Loucy (cell line): ENCODE measurements at regions not wholly inside any gene's neighbourhood (a gene's known extent, or its start where the extent isn't known, plus 50 kb on each side); places are given as distances from the start of the nearest gene placed in this dataset.

Source experiments
- H2AFZ ChIP-seq: fragments of 200-600 bp; sonication (generic); 2 replicates; pipeline ENCODE4 v1.6.0; 2016; ENCODE audit warnings: antibody characterized with exemption, mild to moderate bottlenecking, low read length, moderate library complexity
- H3F3A ChIP-seq: fragments of 200-600 bp; 2 replicates; pipeline ENCODE4 v1.6.0; 2016; ENCODE audit warnings: antibody characterized with exemption, low read depth, mild to moderate bottlenecking
- H3K27me3 ChIP-seq: fragments of 200-600 bp; sonication (generic); 2 replicates; pipeline ENCODE4 v1.6.1; 2014; ENCODE audit warnings: low read length, mild to moderate bottlenecking; ENCODE audit not compliant: insufficient read depth, poor library complexity, severe bottlenecking
- H3K36me3 ChIP-seq: fragments of 200-600 bp; sonication (generic); 2 replicates; pipeline ENCODE4 v1.6.1; 2016; ENCODE audit warnings: low read length; ENCODE audit not compliant: insufficient read depth
- H3K4me1 ChIP-seq: fragments of 200-600 bp; sonication (generic); 2 replicates; pipeline ENCODE4 v1.5.1; 2014; ENCODE audit warnings: low read length, mild to moderate bottlenecking; ENCODE audit not compliant: insufficient read depth, poor library complexity, severe bottlenecking
- H3K4me2 ChIP-seq: fragments of 200-600 bp; sonication (generic); 2 replicates; pipeline ENCODE4 v1.6.0; 2014; ENCODE audit warnings: antibody characterized with exemption, low read length, low read depth, mild to moderate bottlenecking; ENCODE audit not compliant: poor library complexity, severe bottlenecking
- H3K4me3 ChIP-seq: fragments of 200-600 bp; sonication (generic); 2 replicates; pipeline ENCODE4 v1.5.1; 2014; ENCODE audit warnings: low read length, mild to moderate bottlenecking, mixed read lengths; ENCODE audit not compliant: poor library complexity, severe bottlenecking
- H3K79me2 ChIP-seq: fragments of 200-600 bp; sonication (generic); 2 replicates; pipeline ENCODE4 v1.6.1; 2014; ENCODE audit warnings: low read length; ENCODE audit not compliant: insufficient read depth
- H3K9ac ChIP-seq: fragments of 200-600 bp; sonication (generic); 2 replicates; pipeline ENCODE4 v1.6.0; 2014; ENCODE audit warnings: mild to moderate bottlenecking, low read depth, low read length, moderate library complexity; ENCODE audit not compliant: poor library complexity, severe bottlenecking
- H3K9me2 ChIP-seq: fragments of 200-600 bp; sonication (generic); replicated peaks from 2 replicates; pipeline ENCODE4 v1.6.1; 2016; ENCODE audit warnings: low read depth, low read length, mixed read lengths
- H3K9me3 ChIP-seq: fragments of 200-600 bp; sonication (generic); 2 replicates; pipeline ENCODE4 v1.6.1; 2014; ENCODE audit warnings: mild to moderate bottlenecking, antibody characterized with exemption, low read length, low read depth; ENCODE audit not compliant: insufficient read depth
- H4K20me1 ChIP-seq: fragments of 200-600 bp; sonication (generic); 2 replicates; pipeline ENCODE4 v1.6.0; 2014; ENCODE audit warnings: antibody characterized with exemption, low read length, mild to moderate bottlenecking; ENCODE audit not compliant: insufficient read depth, poor library complexity, severe bottlenecking
- EZH2phosphoT487 ChIP-seq: fragments of 200-600 bp; IDR thresholded peaks from 2 replicates; pipeline ENCODE4 v1.6.1; 2018; ENCODE audit warnings: antibody characterized with exemption, mild to moderate bottlenecking, moderate library complexity, borderline replicate concordance
- TF ChIP-seq, protein P1 (sequence below): fragments of 200-600 bp; sonication (generic); conservative IDR thresholded peaks from 2 replicates; pipeline ENCODE4 v1.5.1; 2014; ENCODE audit warnings: mild to moderate bottlenecking, antibody characterized with exemption, low read length

DNA sequence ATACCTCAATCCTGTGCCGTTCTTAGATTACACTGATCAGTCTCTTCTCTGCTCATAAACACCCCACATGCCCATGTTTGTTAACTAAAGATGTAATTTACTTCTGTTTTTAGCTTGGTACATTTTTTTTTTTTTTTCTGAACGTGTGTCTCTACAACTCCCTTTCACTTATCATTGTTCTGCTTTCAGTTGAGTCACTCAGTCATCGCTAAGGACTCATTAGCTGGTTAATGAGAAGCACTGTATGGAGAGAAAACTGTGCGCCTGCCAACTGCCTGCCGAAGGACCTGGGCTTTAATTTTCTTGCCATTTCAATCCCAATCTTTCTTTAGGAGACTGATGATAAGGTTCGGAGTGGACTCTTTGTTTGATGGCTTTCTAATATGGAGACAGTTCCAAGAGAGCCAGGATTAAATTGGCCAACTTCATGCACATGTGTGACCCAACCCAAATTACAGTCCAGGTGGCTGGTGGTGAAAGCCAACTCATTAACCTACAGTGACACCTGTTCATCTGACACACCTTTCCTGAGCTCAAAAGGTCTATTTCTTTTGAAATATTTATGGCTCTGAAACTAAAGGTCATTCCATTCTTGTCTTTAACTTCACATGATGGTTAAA, 334.1 kb downstream of the BCKDHB start:
- H3K9ac ChIP-seq = no peak overlapping the region
- no peaks in the 10 kb centered on the region for H3F3A ChIP-seq
- H3K4me2 ChIP-seq = no peak overlapping the region
- H3K36me3 ChIP-seq = no peaks in the 10 kb centered on the region
- H3K9me3 ChIP-seq = no peaks in the 10 kb centered on the region
- H4K20me1 ChIP-seq = no peaks in the 10 kb centered on the region
- no peaks in the 10 kb centered on the region for H3K27me3 ChIP-seq
- no peaks in the 10 kb centered on the region for H3K9me2 ChIP-seq
- TF ChIP-seq, protein P1, sequence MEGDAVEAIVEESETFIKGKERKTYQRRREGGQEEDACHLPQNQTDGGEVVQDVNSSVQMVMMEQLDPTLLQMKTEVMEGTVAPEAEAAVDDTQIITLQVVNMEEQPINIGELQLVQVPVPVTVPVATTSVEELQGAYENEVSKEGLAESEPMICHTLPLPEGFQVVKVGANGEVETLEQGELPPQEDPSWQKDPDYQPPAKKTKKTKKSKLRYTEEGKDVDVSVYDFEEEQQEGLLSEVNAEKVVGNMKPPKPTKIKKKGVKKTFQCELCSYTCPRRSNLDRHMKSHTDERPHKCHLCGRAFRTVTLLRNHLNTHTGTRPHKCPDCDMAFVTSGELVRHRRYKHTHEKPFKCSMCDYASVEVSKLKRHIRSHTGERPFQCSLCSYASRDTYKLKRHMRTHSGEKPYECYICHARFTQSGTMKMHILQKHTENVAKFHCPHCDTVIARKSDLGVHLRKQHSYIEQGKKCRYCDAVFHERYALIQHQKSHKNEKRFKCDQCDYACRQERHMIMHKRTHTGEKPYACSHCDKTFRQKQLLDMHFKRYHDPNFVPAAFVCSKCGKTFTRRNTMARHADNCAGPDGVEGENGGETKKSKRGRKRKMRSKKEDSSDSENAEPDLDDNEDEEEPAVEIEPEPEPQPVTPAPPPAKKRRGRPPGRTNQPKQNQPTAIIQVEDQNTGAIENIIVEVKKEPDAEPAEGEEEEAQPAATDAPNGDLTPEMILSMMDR = no peak
- TF ChIP-seq EZH2phosphoT487 = no peak
- H3K4me3 ChIP-seq = no peak overlapping the region
- no peaks in the 10 kb centered on the region for H3K79me2 ChIP-seq
- H2AFZ ChIP-seq = no peak overlapping the region
- no peaks in the 10 kb centered on the region for H3K4me1 ChIP-seq

DNA sequence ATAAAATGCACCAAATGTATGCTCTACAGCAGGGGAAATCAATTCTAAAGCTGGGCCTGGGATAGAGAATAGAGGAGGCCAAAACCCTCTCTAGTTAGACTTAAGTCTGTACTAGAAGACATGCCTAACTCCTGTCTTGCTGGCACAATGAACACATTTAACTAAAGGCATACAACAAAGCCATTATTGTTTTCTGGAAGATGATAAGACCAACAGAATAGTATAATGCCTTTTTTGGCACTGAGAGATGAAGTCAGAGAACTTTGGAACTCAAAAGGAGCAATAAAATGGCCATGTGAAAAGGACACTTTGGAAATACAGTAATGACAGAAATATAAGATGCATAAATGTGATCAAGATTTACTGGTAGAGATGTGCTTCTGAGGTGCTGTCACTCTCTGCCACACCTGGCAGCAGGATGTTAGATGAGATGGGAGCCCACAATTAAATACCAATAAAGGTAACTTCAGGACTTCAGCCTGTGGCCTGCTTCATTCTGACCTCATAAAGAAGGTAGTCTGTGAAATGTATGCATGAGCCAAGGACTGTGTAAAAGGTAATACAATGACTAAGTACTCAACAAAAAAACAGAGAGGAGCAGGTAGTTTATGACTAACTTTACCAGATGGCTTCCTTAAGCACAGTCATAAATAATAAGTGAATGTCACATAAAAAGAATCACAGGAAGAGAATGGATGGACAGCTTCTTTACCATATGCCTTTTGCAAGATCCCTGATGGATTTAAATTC, 333.4 kb downstream of the BCKDHB start:
- Histone ChIP-seq H3K9me3 (no peaks in the 10 kb centered on the region), H4K20me1 (no peaks in the 10 kb centered on the region), H3K9ac (no peak overlapping the region), H3K4me3 (no peak overlapping the region), H3K27me3 (no peaks in the 10 kb centered on the region), H3K79me2 (no peaks in the 10 kb centered on the region), H3K36me3 (no peaks in the 10 kb centered on the region), H3F3A (no peaks in the 10 kb centered on the region), H3K4me2 (no peak overlapping the region), H3K9me2 (no peaks in the 10 kb centered on the region), H2AFZ (no peak overlapping the region), H3K4me1 (no peaks in the 10 kb centered on the region)
- TF ChIP-seq, protein P1 = no peak
- no peak for TF ChIP-seq EZH2phosphoT487

DNA sequence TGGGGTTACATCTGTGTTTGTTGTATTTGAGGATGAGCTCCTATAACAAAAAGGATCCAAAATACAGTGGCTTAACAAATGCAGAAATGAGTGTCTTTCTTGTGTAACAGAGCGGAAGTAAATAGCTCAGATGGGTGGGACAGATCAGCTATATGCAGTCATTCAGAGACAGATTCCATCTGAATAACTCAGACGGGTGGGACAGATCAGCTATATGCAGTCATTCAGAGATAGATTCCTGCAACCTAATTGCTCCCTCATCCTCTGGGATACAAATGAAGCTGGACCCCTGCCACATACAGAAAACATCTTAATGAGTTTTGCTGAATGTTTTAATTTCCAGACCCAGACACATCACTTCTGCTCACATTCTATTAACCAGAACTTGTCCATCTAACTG, 332.3 kb downstream of the BCKDHB start:
- H3K4me2 ChIP-seq = no peak overlapping the region

More for the DNA sequence above, 332.3 kb downstream of the BCKDHB start:
- H3K79me2 ChIP-seq = no peaks in the 10 kb centered on the region
- TF ChIP-seq, protein P1 = no peak
- no peak for TF ChIP-seq EZH2phosphoT487
- H2AFZ ChIP-seq = no peak overlapping the region
- no peaks in the 10 kb centered on the region for H3K36me3 ChIP-seq
- no peak overlapping the region for H3K9ac ChIP-seq
- H3K4me1 ChIP-seq = no peaks in the 10 kb centered on the region
- no peaks in the 10 kb centered on the region for H4K20me1 ChIP-seq
- H3K9me2 ChIP-seq = no peaks in the 10 kb centered on the region
- no peaks in the 10 kb centered on the region for H3K9me3 ChIP-seq
- no peaks in the 10 kb centered on the region for H3F3A ChIP-seq
- H3K27me3 ChIP-seq = no peaks in the 10 kb centered on the region
- H3K4me3 ChIP-seq = no peak overlapping the region
